Activated CD8-positive, alpha-beta T cell treated with anti-CD3 and anti-CD28 coated beads for 36 hours (primary cell): ENCODE measurements at regions not wholly inside any gene's neighbourhood (a gene's known extent, or its start where the extent isn't known, plus 50 kb on each side); places are given as distances from the start of the nearest gene placed in this dataset.
"Not testable (repeated sequence)": the region's sequence is repeated elsewhere in the genome, so short reads cannot be mapped to it uniquely, and the experiment has no call there.

Source experiments
- ATAC-seq: fragments of 200-7000 bp; cut with Tn5 transposase; one replicate; pipeline ENCODE4 v1.10.0; 2021; ENCODE audit warnings: mild to moderate bottlenecking, moderate library complexity
- CTCF ChIA-PET: fragments of 350-600 bp; sonication (Branson Sonifier 250); formaldehyde crosslinking; loops from one replicate; lab custom pipeline; 2021; ENCODE audit warnings: antibody characterized with exemption; lab: Charles Lee
- POLR2A ChIA-PET: fragments of 350-600 bp; sonication (Branson Sonifier 250); formaldehyde crosslinking; loops from one replicate; lab custom pipeline; 2021; ENCODE audit warnings: antibody characterized with exemption; lab: Charles Lee
- DNase-seq: peaks from one replicate; pipeline ENCODE4 v3.0.0-alpha.2; 2020
- H3K27ac Mint-ChIP-seq: one replicate; pipeline ENCODE4 v1.8.0; 2021; ENCODE audit warnings: mild to moderate bottlenecking, mixed read lengths
- H3K27me3 Mint-ChIP-seq: one replicate; pipeline ENCODE4 v1.8.0; 2021; ENCODE audit warnings: mixed read lengths
- H3K36me3 Mint-ChIP-seq: one replicate; pipeline ENCODE4 v1.8.0; 2021; ENCODE audit warnings: low read depth, mixed read lengths
- H3K4me1 Mint-ChIP-seq: one replicate; pipeline ENCODE4 v1.8.0; 2021; ENCODE audit warnings: low read depth, mixed read lengths
- H3K4me3 Mint-ChIP-seq: one replicate; pipeline ENCODE4 v1.8.0; 2021; ENCODE audit warnings: mild to moderate bottlenecking, moderate library complexity, mixed read lengths
- H3K9me3 Mint-ChIP-seq: one replicate; pipeline ENCODE4 v1.8.0; 2021; ENCODE audit warnings: mixed read lengths
- CTCF ChIP-seq: fragments of 200-600 bp; IDR thresholded peaks from one replicate; pipeline ENCODE4 v1.8.0; 2022; ENCODE audit warnings: antibody characterized with exemption, mild to moderate bottlenecking
- intact Hi-C: fragments of 100-400 bp; cut with micrococcal nuclease; formaldehyde crosslinking; loops from one replicate; pipeline ENCODE4 v1.10.0; 2022

GRCh38 chr17:20633268-20634059, 53.9 kb downstream of the CDRT15L2 start:
- intact Hi-C loops, CTCF ChIA-PET, H3K36me3 Mint-ChIP-seq, DNase-seq, H3K4me3 Mint-ChIP-seq, H3K27ac Mint-ChIP-seq, H3K4me1 Mint-ChIP-seq, POLR2A ChIA-PET, ATAC-seq, H3K27me3 Mint-ChIP-seq, H3K9me3 Mint-ChIP-seq: not testable (repeated sequence)

GRCh38 chr17:20640147-20640546, 60.6 kb downstream of the CDRT15L2 start:
- POLR2A ChIA-PET, H3K27me3 Mint-ChIP-seq, H3K4me1 Mint-ChIP-seq, intact Hi-C loops, H3K36me3 Mint-ChIP-seq, DNase-seq, CTCF ChIA-PET, H3K4me3 Mint-ChIP-seq, H3K9me3 Mint-ChIP-seq, ATAC-seq, H3K27ac Mint-ChIP-seq: not testable (repeated sequence)

GRCh38 chr17:20646661-20647272, 67.2 kb downstream of the CDRT15L2 start:
- POLR2A ChIA-PET, CTCF ChIA-PET, H3K36me3 Mint-ChIP-seq, H3K27ac Mint-ChIP-seq, H3K9me3 Mint-ChIP-seq, intact Hi-C loops, H3K4me3 Mint-ChIP-seq, H3K4me1 Mint-ChIP-seq, H3K27me3 Mint-ChIP-seq: not testable (repeated sequence)
- peak; percentile 42 for TF ChIP-seq CTCF
- DNase-seq, result peak; percentile 47
- ATAC-seq, result peak; percentile 71

GRCh38 chr17:20649097-20649767, 69.7 kb downstream of the CDRT15L2 start:
- H3K9me3 Mint-ChIP-seq, H3K4me3 Mint-ChIP-seq, POLR2A ChIA-PET, H3K27me3 Mint-ChIP-seq, H3K4me1 Mint-ChIP-seq, H3K27ac Mint-ChIP-seq, H3K36me3 Mint-ChIP-seq, CTCF ChIA-PET, DNase-seq, intact Hi-C loops: not testable (repeated sequence)
- peak; percentile 49 for ATAC-seq

GRCh38 chr17:20651022-20651421, 71.5 kb downstream of the CDRT15L2 start:
- H3K27ac Mint-ChIP-seq, H3K4me1 Mint-ChIP-seq, H3K9me3 Mint-ChIP-seq, POLR2A ChIA-PET, H3K36me3 Mint-ChIP-seq, intact Hi-C loops, H3K27me3 Mint-ChIP-seq, H3K4me3 Mint-ChIP-seq, CTCF ChIA-PET: not testable (repeated sequence)
- peak; percentile 18 for DNase-seq
- peak; percentile 62 for ATAC-seq

- DNase-seq, intact Hi-C loops, H3K27ac Mint-ChIP-seq, H3K36me3 Mint-ChIP-seq, H3K4me1 Mint-ChIP-seq, ATAC-seq, H3K27me3 Mint-ChIP-seq, CTCF ChIA-PET, POLR2A ChIA-PET, H3K9me3 Mint-ChIP-seq, H3K4me3 Mint-ChIP-seq: not testable (repeated sequence)
Observed at GRCh38 chr17:20651736-20652135, 72.2 kb downstream of the CDRT15L2 start.

- H3K27ac Mint-ChIP-seq, H3K27me3 Mint-ChIP-seq, H3K9me3 Mint-ChIP-seq, CTCF ChIA-PET, DNase-seq, intact Hi-C loops, H3K36me3 Mint-ChIP-seq, POLR2A ChIA-PET, H3K4me3 Mint-ChIP-seq, H3K4me1 Mint-ChIP-seq, ATAC-seq: not testable (repeated sequence)
Observed at GRCh38 chr17:20653391-20653790, 73.9 kb downstream of the CDRT15L2 start.

- POLR2A ChIA-PET, H3K27ac Mint-ChIP-seq, H3K4me3 Mint-ChIP-seq: not testable (repeated sequence)
Observed at GRCh38 chr17:20654114-20654513, 74.6 kb downstream of the CDRT15L2 start.

GRCh38 chr17:20654575-20654974, 75.1 kb downstream of the CDRT15L2 start:
- not testable (repeated sequence) for H3K27ac Mint-ChIP-seq

More at GRCh38 chr17:20654114-20654513, 74.6 kb downstream of the CDRT15L2 start:
- DNase-seq, ATAC-seq, H3K36me3 Mint-ChIP-seq, H3K27me3 Mint-ChIP-seq, H3K4me1 Mint-ChIP-seq, intact Hi-C loops, H3K9me3 Mint-ChIP-seq, CTCF ChIA-PET: not testable (repeated sequence)

GRCh38 chr17:20665103-20665955, 85.8 kb downstream of the CDRT15L2 start:
- POLR2A ChIA-PET, H3K4me1 Mint-ChIP-seq, DNase-seq, H3K4me3 Mint-ChIP-seq, H3K36me3 Mint-ChIP-seq, CTCF ChIA-PET, ATAC-seq, H3K9me3 Mint-ChIP-seq, intact Hi-C loops, H3K27me3 Mint-ChIP-seq, H3K27ac Mint-ChIP-seq: not testable (repeated sequence)

More at GRCh38 chr17:20654575-20654974, 75.1 kb downstream of the CDRT15L2 start:
- ATAC-seq, DNase-seq, POLR2A ChIA-PET, intact Hi-C loops, CTCF ChIA-PET, H3K4me3 Mint-ChIP-seq, H3K36me3 Mint-ChIP-seq, H3K4me1 Mint-ChIP-seq, H3K27me3 Mint-ChIP-seq, H3K9me3 Mint-ChIP-seq: not testable (repeated sequence)
